Gastrocnemius medialis (tissue), 4 donors: ENCODE measurements at regions not wholly inside any gene's neighbourhood (a gene's known extent, or its start where the extent isn't known, plus 50 kb on each side); places are given as distances from the start of the nearest gene placed in this dataset.

ENCODE experiments used
- ATAC-seq, 2 donors: fragments of 150-250 bp; one replicate each; pipeline ENCODE4 v1.9.1; 2016
- DNase-seq, 2 donors: peaks; one replicate each; pipeline ENCODE4 v3.0.0-alpha.2; 2019
- H3K27ac ChIP-seq, 4 donors: fragments of 200-600 bp; sonication (generic); 1 replicate in 1 of 4; 2 replicates in 3 of 4; pipeline ENCODE4 v1.5.1; 2016 to 2018; ENCODE audit warnings: mild to moderate bottlenecking in 2 of 4, moderate library complexity in 1 of 4
- H3K27me3 ChIP-seq, 3 donors: fragments of 200-600 bp; sonication (generic) in 2 of 3; 1 replicate in 1 of 3; 2 replicates in 2 of 3; pipeline versions ENCODE4 v1.5.1 to v1.6.0; 2016 to 2019; ENCODE audit warnings: mild to moderate bottlenecking in 1 of 3, moderate library complexity in 1 of 3
- H3K36me3 ChIP-seq, 2 donors: fragments of 200-600 bp; sonication (generic) in 1 of 2; one replicate each; pipeline ENCODE4 v1.5.1; 2017 to 2018
- H3K4me1 ChIP-seq, 2 donors: fragments of 200-600 bp; sonication (generic) in 1 of 2; one replicate each; pipeline ENCODE4 v1.5.1; 2016 to 2017; ENCODE audit warnings: mild to moderate bottlenecking in 2 of 2
- H3K4me3 ChIP-seq, 4 donors: fragments of 200-600 bp; sonication (generic) in 3 of 4; 1 replicate in 1 of 4; 2 replicates in 3 of 4; pipeline ENCODE4 v1.5.1; 2016 to 2019; ENCODE audit warnings: mild to moderate bottlenecking in 2 of 4
- H3K9me3 ChIP-seq, 3 donors: fragments of 200-600 bp; sonication (generic) in 2 of 3; 1 replicate in 1 of 3; 2 replicates in 2 of 3; pipeline ENCODE4 v1.5.1; 2016 to 2019
- CTCF ChIP-seq, 5 experiments: fragments of 450-650 bp in 3 of 5; fragments of 200-600 bp in 2 of 5; sonication (generic) in 2 of 5; IDR thresholded peaks in 4 of 5; conservative IDR thresholded peaks in 1 of 5; 1 replicate in 4 of 5; 2 replicates in 1 of 5; pipeline ENCODE4 v1.5.1; 2016 to 2019; ENCODE audit warnings: antibody characterized with exemption in 5 of 5, mild to moderate bottlenecking in 3 of 5, moderate library complexity in 3 of 5
- POLR2A ChIP-seq, 2 donors: fragments of 450-650 bp; IDR thresholded peaks; one replicate each; pipeline ENCODE4 v1.6.1; 2017; ENCODE audit warnings: antibody characterized with exemption in 2 of 2, mild to moderate bottlenecking in 2 of 2, moderate library complexity in 2 of 2
- in situ Hi-C, 4 donors: fragments of 200-750 bp; cut with MboI; loops; one replicate each; pipeline versions ENCODE4 v1.15.0 to v1.8.0; 2017; ENCODE audit warnings: low sequenced_read_pairs in 4 of 4
- intact Hi-C: fragments of 100-400 bp; cut with DNase I; formaldehyde crosslinking; loops from one replicate; pipeline ENCODE4 v1.15.1; 2023; ENCODE audit warnings: low total_unique reads

DNA sequence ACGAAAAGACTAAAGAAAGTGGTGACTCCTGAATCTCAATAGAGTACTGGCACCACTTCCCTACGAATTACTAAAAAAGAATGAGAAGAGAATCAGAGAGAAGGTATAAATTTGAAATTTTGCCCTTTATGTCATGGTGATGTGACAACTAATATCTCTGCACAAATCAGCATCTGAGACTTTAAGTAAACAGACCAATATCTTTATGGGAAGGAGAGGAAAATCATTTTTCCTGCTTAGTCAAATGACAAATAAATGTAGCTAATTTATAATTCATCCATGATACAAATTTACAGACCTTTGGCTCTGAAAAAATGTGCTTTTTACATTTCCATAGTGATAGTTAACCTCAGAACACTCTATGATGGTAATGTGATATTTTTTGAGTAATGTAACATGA is 424.8 kb upstream of the EPHA5 start:
- in situ Hi-C loops, result no loop called here
- intact Hi-C loops, result no loop called here
- TF ChIP-seq CTCF (IDR thresholded peaks at IDR 0.05 in 4 of 5, conservative IDR thresholded peaks at IDR 0.05 in 1 of 5), result no peak
- no peak for TF ChIP-seq POLR2A (IDR thresholded peaks at IDR 0.05)
- no peak overlapping the region for H3K4me3 ChIP-seq
- H3K27ac ChIP-seq, result no peak overlapping the region
- DNase-seq, result no peak
- no peaks in the 10 kb centered on the region for H3K36me3 ChIP-seq
- no peaks in the 10 kb centered on the region for H3K4me1 ChIP-seq
- no peaks in the 10 kb centered on the region for H3K9me3 ChIP-seq
- no peaks in the 10 kb centered on the region for H3K27me3 ChIP-seq
- no peak for ATAC-seq

- no peak for DNase-seq
- intact Hi-C loops (no loop called here), in situ Hi-C loops (no loop called here)
- H3K27me3 ChIP-seq, result no peaks in the 10 kb centered on the region
- H3K4me3 ChIP-seq, result no peak overlapping the region
- ATAC-seq, result no peak
- no peaks in the 10 kb centered on the region for H3K36me3 ChIP-seq
- TF ChIP-seq CTCF (IDR thresholded peaks at IDR 0.05 in 4 of 5, conservative IDR thresholded peaks at IDR 0.05 in 1 of 5) (no peak), POLR2A (IDR thresholded peaks at IDR 0.05) (no peak)
- no peaks in the 10 kb centered on the region for H3K4me1 ChIP-seq
- H3K27ac ChIP-seq, result no peak overlapping the region
- no peaks in the 10 kb centered on the region for H3K9me3 ChIP-seq
Observed at GRCh38 chr4:66094070-66094469, 423.8 kb upstream of the EPHA5 start.

GRCh38 chr4:66091786-66092185 is 421.5 kb upstream of the EPHA5 start:
- in situ Hi-C loops, result no loop called here
- TF ChIP-seq POLR2A (IDR thresholded peaks at IDR 0.05), result no peak
- TF ChIP-seq CTCF (IDR thresholded peaks at IDR 0.05 in 4 of 5, conservative IDR thresholded peaks at IDR 0.05 in 1 of 5), result no peak

GRCh38 chr4:66073961-66074360 is 403.7 kb upstream of the EPHA5 start:
- DNase-seq (no peak), ATAC-seq (no peak)
- H3K4me1 ChIP-seq, result no peaks in the 10 kb centered on the region
- in situ Hi-C loops, result no loop called here
- TF ChIP-seq CTCF (IDR thresholded peaks at IDR 0.05 in 4 of 5, conservative IDR thresholded peaks at IDR 0.05 in 1 of 5), result no peak
- no peak for TF ChIP-seq POLR2A (IDR thresholded peaks at IDR 0.05)
- no peak overlapping the region for H3K4me3 ChIP-seq
- H3K27ac ChIP-seq, result no peak overlapping the region
- intact Hi-C loops, result no loop called here
- no peaks in the 10 kb centered on the region for H3K27me3 ChIP-seq
- no peaks in the 10 kb centered on the region for H3K36me3 ChIP-seq
- H3K9me3 ChIP-seq, result no peaks in the 10 kb centered on the region

More at GRCh38 chr4:66091786-66092185, 421.5 kb upstream of the EPHA5 start:
- Histone ChIP-seq H3K27ac (no peak overlapping the region), H3K9me3 (no peaks in the 10 kb centered on the region), H3K4me3 (no peak overlapping the region), H3K36me3 (no peaks in the 10 kb centered on the region), H3K27me3 (no peaks in the 10 kb centered on the region), H3K4me1 (no peaks in the 10 kb centered on the region)
- DNase-seq, result no peak
- ATAC-seq, result no peak
- intact Hi-C loops, result no loop called here

GRCh38 chr4:66071911-66072310 is 401.6 kb upstream of the EPHA5 start:
- TF ChIP-seq CTCF (IDR thresholded peaks at IDR 0.05 in 4 of 5, conservative IDR thresholded peaks at IDR 0.05 in 1 of 5), result no peak
- no peak for TF ChIP-seq POLR2A (IDR thresholded peaks at IDR 0.05)
- intact Hi-C loops, result no loop called here
- Histone ChIP-seq H3K27me3 (no peaks in the 10 kb centered on the region), H3K27ac (no peak overlapping the region), H3K4me3 (no peak overlapping the region), H3K9me3 (no peaks in the 10 kb centered on the region), H3K4me1 (no peaks in the 10 kb centered on the region), H3K36me3 (no peaks in the 10 kb centered on the region)
- DNase-seq (no peak), ATAC-seq (no peak)
- in situ Hi-C loops, result no loop called here
